A549 (cell line): ENCODE measurements at regions not wholly inside any gene's neighbourhood (a gene's known extent, or its start where the extent isn't known, plus 50 kb on each side); places are given as distances from the start of the nearest gene placed in this dataset.

Experiments used
- ATAC-seq, 2 experiments: fragments of 200-7000 bp in 1 of 2; fragments of >200 bp in 1 of 2; cut with Nextera tagmentation in 1 of 2; cut with Tn5 transposase in 1 of 2; 3 replicates each; pipeline versions ENCODE4 v1.8.0 to v1.9.1; 2018 to 2020; ENCODE audit warnings: mild to moderate bottlenecking in 1 of 2, moderate library complexity in 1 of 2
- CTCF ChIA-PET: fragments of 300-600 bp; sonication (Branson Sonifier 250); formaldehyde crosslinking; extraction: SDS; loops from one replicate; lab custom pipeline; 2021; ENCODE audit warnings: antibody characterized with exemption, inconsistent platforms; lab: Yijun Ruan, JAX
- POLR2A ChIA-PET: fragments of 350-600 bp; formaldehyde crosslinking; extraction: SDS; loops from one replicate; lab custom pipeline; 2021; ENCODE audit warnings: antibody characterized with exemption, inconsistent platforms; lab: Yijun Ruan, JAX
- DNase-seq, 2 experiments: peaks; one replicate each; pipeline versions ENCODE4 v3.0.0 to v3.0.0-alpha.2; 2011 to 2016; ENCODE audit warnings: low read depth in 1 of 2, low spot score in 1 of 2
- FAIRE-seq: peaks from 2 replicates; lab custom pipeline; 2011; peaks lifted over from hg19 to GRCh38; lab: Jason Lieb, UNC
- H3K27ac ChIP-seq, 2 experiments: fragments of >200 bp; sonication (Bioruptor Twin); formaldehyde crosslinking; 3 replicates each; pipeline ENCODE4 v1.5.1; 2016 to 2017
- H3K4me1 ChIP-seq: fragments of >200 bp; sonication (Bioruptor Twin); formaldehyde crosslinking; 3 replicates; pipeline ENCODE4 v1.6.1; 2016
- H3K4me2 ChIP-seq: fragments of >200 bp; sonication (Bioruptor Twin); formaldehyde crosslinking; 3 replicates; pipeline ENCODE4 v1.6.1; 2016
- H3K4me3 ChIP-seq: fragments of >200 bp; sonication (Bioruptor Twin); formaldehyde crosslinking; 3 replicates; pipeline ENCODE4 v1.5.1; 2016
- H3K9me3 ChIP-seq: fragments of >200 bp; sonication (Bioruptor Twin); formaldehyde crosslinking; 3 replicates; pipeline ENCODE4 v1.6.1; 2016
- CEBPB ChIP-seq, 2 experiments: fragments of >200 bp in 1 of 2; sonication (Bioruptor Twin) in 1 of 2; formaldehyde crosslinking in 1 of 2; IDR thresholded peaks; 2 replicates each; pipeline ENCODE4 v1.6.1; 2012 to 2016
- EP300 ChIP-seq, 2 experiments: fragments of >200 bp; sonication (Bioruptor Twin); formaldehyde crosslinking; IDR thresholded peaks; 2 replicates in 1 of 2; 3 replicates in 1 of 2; pipeline ENCODE4 v1.6.1; 2016 to 2017
- ESRRA ChIP-seq: fragments of 150-350 bp; IDR thresholded peaks from 2 replicates; pipeline ENCODE4 v1.6.1; 2014; ENCODE audit warnings: mild to moderate bottlenecking, low read length, borderline replicate concordance
- HDAC2 ChIP-seq: fragments of 200-600 bp; sonication (generic); IDR thresholded peaks from 2 replicates; pipeline ENCODE4 v1.6.1; 2016
- HOXA7 ChIP-seq: fragments of 250-450 bp; sonication (Bioruptor Pico); IDR thresholded peaks from 2 replicates; pipeline ENCODE4 v1.5.0; 2020; ENCODE audit warnings: mild to moderate bottlenecking, moderate library complexity
- HOXB5 ChIP-seq: fragments of 250-450 bp; sonication (Bioruptor Pico); IDR thresholded peaks from 2 replicates; pipeline ENCODE4 v1.5.0; 2020; ENCODE audit warnings: mild to moderate bottlenecking, moderate library complexity
- KDM1A ChIP-seq: fragments of 200-600 bp; sonication (generic); IDR thresholded peaks from 2 replicates; pipeline ENCODE4 v1.6.1; 2016; ENCODE audit warnings: low read depth, mild to moderate bottlenecking
- MAFK ChIP-seq: fragments of 450-650 bp; IDR thresholded peaks from 2 replicates; pipeline ENCODE4 v1.6.1; 2014; ENCODE audit not compliant: partially characterized antibody
- MYC ChIP-seq: IDR thresholded peaks from 2 replicates; pipeline ENCODE4 v1.6.1; 2012; ENCODE audit warnings: mild to moderate bottlenecking, inconsistent platforms, low read length, improper control_type of control experiment, borderline replicate concordance
- PHF8 ChIP-seq: fragments of 200-600 bp; sonication (generic); IDR thresholded peaks from 2 replicates; pipeline ENCODE4 v1.6.1; 2016; ENCODE audit warnings: low read depth, mild to moderate bottlenecking, antibody characterized with exemption, moderate library complexity, borderline replicate concordance
- POLR2A ChIP-seq: IDR thresholded peaks from 2 replicates; pipeline ENCODE4 v1.6.1; 2012; ENCODE audit warnings: mild to moderate bottlenecking, low read length
- POLR2AphosphoS2 ChIP-seq: conservative IDR thresholded peaks from 2 replicates; pipeline ENCODE4 v1.6.1; 2012; ENCODE audit warnings: low read length, improper control_type of control experiment, inconsistent platforms
- RNF2 ChIP-seq: fragments of 200-600 bp; sonication (generic); IDR thresholded peaks from 2 replicates; pipeline ENCODE4 v1.6.1; 2016; ENCODE audit warnings: low read depth, mild to moderate bottlenecking, antibody characterized with exemption, moderate library complexity, borderline replicate concordance
- SREBF2 ChIP-seq: fragments of 450-650 bp; IDR thresholded peaks from 2 replicates; pipeline ENCODE4 v1.6.1; 2014; ENCODE audit warnings: mild to moderate bottlenecking, moderate library complexity
- TFCP2L1 ChIP-seq: fragments of 250-450 bp; sonication (Bioruptor Pico); IDR thresholded peaks from 2 replicates; pipeline ENCODE4 v1.5.0; 2021; ENCODE audit warnings: mild to moderate bottlenecking
- ZC3H11A ChIP-seq: fragments of 450-650 bp; IDR thresholded peaks from 2 replicates; pipeline ENCODE4 v1.6.1; 2014; ENCODE audit warnings: antibody characterized with exemption, mild to moderate bottlenecking
- ZNF302 ChIP-seq: fragments of 250-450 bp; sonication (Bioruptor Pico); IDR thresholded peaks from 2 replicates; pipeline ENCODE4 v1.9.0; 2021; ENCODE audit warnings: inconsistent platforms, mild to moderate bottlenecking, moderate library complexity
- whole genome bisulfite sequencing: methylation state at CpG from one replicate; pipeline ENCODE4 v1.1.6; 2017; ENCODE audit errors: missing lambda C conversion rate; 5-methylcytosine and 5-hydroxymethylcytosine counted together
- TF ChIP-seq, protein P1 (sequence below): fragments of 150-350 bp; IDR thresholded peaks from 2 replicates; pipeline ENCODE4 v1.6.1; 2014; ENCODE audit warnings: low read depth, mild to moderate bottlenecking, low read length
- TF ChIP-seq, protein P2 (sequence below): fragments of 450-650 bp; IDR thresholded peaks from 2 replicates; pipeline ENCODE4 v1.6.1; 2014; ENCODE audit warnings: antibody characterized with exemption
- TF ChIP-seq, protein P3 (sequence below): fragments of 250-450 bp; sonication (Bioruptor Pico); IDR thresholded peaks from 2 replicates; pipeline ENCODE4 v1.5.0; 2021; ENCODE audit warnings: mild to moderate bottlenecking, moderate library complexity, borderline replicate concordance
- TF ChIP-seq, protein P4 (sequence below): fragments of >200 bp; sonication (Bioruptor Twin); formaldehyde crosslinking; IDR thresholded peaks from 3 replicates; pipeline ENCODE4 v1.6.1; 2016

GRCh38 chr16:5454349-5454748 lies 356.8 kb upstream of the EEF2KMT start:
- Histone ChIP-seq H3K27ac (no peak overlapping the region), H3K4me1 (no peaks in the 10 kb centered on the region), H3K9me3 (no peaks in the 10 kb centered on the region), H3K4me2 (no peak overlapping the region), H3K4me3 (no peak overlapping the region)
- DNase-seq (no peak), FAIRE-seq (no peak), ATAC-seq (no peak)
- no peak for TF ChIP-seq EP300 (IDR thresholded peaks at IDR 0.05)
- TF ChIP-seq, protein P1, sequence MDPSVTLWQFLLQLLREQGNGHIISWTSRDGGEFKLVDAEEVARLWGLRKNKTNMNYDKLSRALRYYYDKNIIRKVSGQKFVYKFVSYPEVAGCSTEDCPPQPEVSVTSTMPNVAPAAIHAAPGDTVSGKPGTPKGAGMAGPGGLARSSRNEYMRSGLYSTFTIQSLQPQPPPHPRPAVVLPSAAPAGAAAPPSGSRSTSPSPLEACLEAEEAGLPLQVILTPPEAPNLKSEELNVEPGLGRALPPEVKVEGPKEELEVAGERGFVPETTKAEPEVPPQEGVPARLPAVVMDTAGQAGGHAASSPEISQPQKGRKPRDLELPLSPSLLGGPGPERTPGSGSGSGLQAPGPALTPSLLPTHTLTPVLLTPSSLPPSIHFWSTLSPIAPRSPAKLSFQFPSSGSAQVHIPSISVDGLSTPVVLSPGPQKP = no peak
- no peak for TF ChIP-seq POLR2A
- TF ChIP-seq, protein P2, sequence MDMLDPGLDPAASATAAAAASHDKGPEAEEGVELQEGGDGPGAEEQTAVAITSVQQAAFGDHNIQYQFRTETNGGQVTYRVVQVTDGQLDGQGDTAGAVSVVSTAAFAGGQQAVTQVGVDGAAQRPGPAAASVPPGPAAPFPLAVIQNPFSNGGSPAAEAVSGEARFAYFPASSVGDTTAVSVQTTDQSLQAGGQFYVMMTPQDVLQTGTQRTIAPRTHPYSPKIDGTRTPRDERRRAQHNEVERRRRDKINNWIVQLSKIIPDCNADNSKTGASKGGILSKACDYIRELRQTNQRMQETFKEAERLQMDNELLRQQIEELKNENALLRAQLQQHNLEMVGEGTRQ = no peak
- TF ChIP-seq ZC3H11A = no peak
- TF ChIP-seq PHF8 = no peak
- TF ChIP-seq HDAC2 = no peak
- no peak for TF ChIP-seq KDM1A
- TF ChIP-seq SREBF2 = no peak
- no peak for TF ChIP-seq MAFK
- TF ChIP-seq, protein P3, sequence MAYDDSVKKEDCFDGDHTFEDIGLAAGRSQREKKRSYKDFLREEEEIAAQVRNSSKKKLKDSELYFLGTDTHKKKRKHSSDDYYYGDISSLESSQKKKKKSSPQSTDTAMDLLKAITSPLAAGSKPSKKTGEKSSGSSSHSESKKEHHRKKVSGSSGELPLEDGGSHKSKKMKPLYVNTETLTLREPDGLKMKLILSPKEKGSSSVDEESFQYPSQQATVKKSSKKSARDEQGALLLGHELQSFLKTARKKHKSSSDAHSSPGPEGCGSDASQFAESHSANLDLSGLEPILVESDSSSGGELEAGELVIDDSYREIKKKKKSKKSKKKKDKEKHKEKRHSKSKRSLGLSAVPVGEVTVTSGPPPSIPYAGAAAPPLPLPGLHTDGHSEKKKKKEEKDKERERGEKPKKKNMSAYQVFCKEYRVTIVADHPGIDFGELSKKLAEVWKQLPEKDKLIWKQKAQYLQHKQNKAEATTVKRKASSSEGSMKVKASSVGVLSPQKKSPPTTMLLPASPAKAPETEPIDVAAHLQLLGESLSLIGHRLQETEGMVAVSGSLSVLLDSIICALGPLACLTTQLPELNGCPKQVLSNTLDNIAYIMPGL (CRISPR knock-in tag) = no peak
- no peak for TF ChIP-seq HOXB5 (CRISPR knock-in tag)
- TF ChIP-seq ZNF302 (CRISPR knock-in tag) = no peak
- no peak for TF ChIP-seq ESRRA
- no peak for TF ChIP-seq CEBPB (IDR thresholded peaks at IDR 0.05)
- TF ChIP-seq TFCP2L1 (CRISPR knock-in tag) = no peak
- TF ChIP-seq HOXA7 (CRISPR knock-in tag) = no peak
- TF ChIP-seq RNF2 = no peak
- TF ChIP-seq MYC = no peak
- CTCF ChIA-PET = no interaction called here
- POLR2A ChIA-PET = no interaction called here

DNA sequence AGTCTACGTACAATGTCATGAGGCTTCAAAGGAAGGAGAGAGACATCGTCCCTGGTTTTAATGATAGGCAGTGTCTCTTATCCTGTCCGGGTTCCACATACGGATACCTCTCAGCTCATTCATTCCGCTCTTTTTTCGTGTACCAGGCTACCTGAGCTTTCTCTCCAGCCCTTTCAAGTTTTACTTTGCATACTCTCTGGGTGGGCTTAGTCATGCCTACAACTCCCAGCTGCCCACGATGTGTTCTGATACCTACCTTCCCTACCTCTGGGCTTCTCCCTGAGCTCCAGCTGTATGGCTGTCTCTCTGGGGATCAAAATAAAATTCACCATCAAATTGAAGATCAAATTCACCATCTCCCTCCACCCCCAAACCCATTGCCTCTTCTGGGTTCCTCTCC lies 354.0 kb upstream of the EEF2KMT start:
- DNase-seq (no peak), ATAC-seq (no peak)
- 7% methylated on average over 7 of the region's 7 CpGs for WGBS
- Histone ChIP-seq H3K27ac (no peak overlapping the region), H3K4me3 (no peak overlapping the region)
- ChIA-PET POLR2A (no interaction called here), CTCF (no interaction called here)
- TF ChIP-seq HDAC2 (no peak), POLR2A (no peak), SREBF2 (no peak), POLR2AphosphoS2 (no peak)
- TF ChIP-seq, all 56 proteins: peak for 0
- no peak overlapping the region for H3K4me2 ChIP-seq
- FAIRE-seq = no peak
- no peaks in the 10 kb centered on the region for H3K9me3 ChIP-seq
- no peaks in the 10 kb centered on the region for H3K4me1 ChIP-seq

- Histone ChIP-seq H3K27ac (no peak overlapping the region), H3K4me2 (no peak overlapping the region), H3K4me1 (no peaks in the 10 kb centered on the region), H3K9me3 (no peaks in the 10 kb centered on the region), H3K4me3 (no peak overlapping the region)
- DNase-seq (no peak), FAIRE-seq (no peak), ATAC-seq (no peak)
- TF ChIP-seq, protein P4, sequence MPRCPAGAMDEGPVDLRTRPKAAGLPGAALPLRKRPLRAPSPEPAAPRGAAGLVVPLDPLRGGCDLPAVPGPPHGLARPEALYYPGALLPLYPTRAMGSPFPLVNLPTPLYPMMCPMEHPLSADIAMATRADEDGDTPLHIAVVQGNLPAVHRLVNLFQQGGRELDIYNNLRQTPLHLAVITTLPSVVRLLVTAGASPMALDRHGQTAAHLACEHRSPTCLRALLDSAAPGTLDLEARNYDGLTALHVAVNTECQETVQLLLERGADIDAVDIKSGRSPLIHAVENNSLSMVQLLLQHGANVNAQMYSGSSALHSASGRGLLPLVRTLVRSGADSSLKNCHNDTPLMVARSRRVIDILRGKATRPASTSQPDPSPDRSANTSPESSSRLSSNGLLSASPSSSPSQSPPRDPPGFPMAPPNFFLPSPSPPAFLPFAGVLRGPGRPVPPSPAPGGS = no peak
- TF ChIP-seq RNF2 = no peak
- POLR2A ChIA-PET = no interaction called here
- 8% methylated on average over 11 of the region's 15 CpGs for whole genome bisulfite sequencing
- CTCF ChIA-PET = no interaction called here
These were observed 353.0 kb upstream of the EEF2KMT start for GRCh38 chr16:5450409-5451104.
